SU-DHL-6 (cell line): ENCODE measurements at regions not wholly inside any gene's neighbourhood (a gene's known extent, or its start where the extent isn't known, plus 50 kb on each side); places are given as distances from the start of the nearest gene placed in this dataset.

Experiments
- H2AFZ ChIP-seq: fragments of 200-600 bp; sonication (generic); 2 replicates; pipeline ENCODE4 v1.6.1; 2014; ENCODE audit warnings: low read depth, mild to moderate bottlenecking, moderate library complexity, mixed read lengths, antibody characterized with exemption, low read length; ENCODE audit not compliant: severe bottlenecking
- H3F3A ChIP-seq: fragments of 200-600 bp; shearing (Covaris generic); 2 replicates; pipeline ENCODE4 v1.6.0; 2016; ENCODE audit warnings: antibody characterized with exemption, mild to moderate bottlenecking; ENCODE audit not compliant: insufficient read depth
- H3K27ac ChIP-seq: fragments of 200-600 bp; sonication (generic); 2 replicates; pipeline ENCODE4 v1.5.1; 2016; ENCODE audit warnings: low read depth, mild to moderate bottlenecking, low read length, moderate library complexity, mixed read lengths
- H3K27me3 ChIP-seq: fragments of 200-600 bp; sonication (generic), shearing (Covaris generic); 2 replicates; pipeline ENCODE4 v1.6.0; 2014; ENCODE audit warnings: mild to moderate bottlenecking, low read length
- H3K36me3 ChIP-seq: fragments of 200-600 bp; sonication (generic); 2 replicates; pipeline ENCODE4 v1.6.1; 2014; ENCODE audit warnings: mild to moderate bottlenecking, low read length, mixed read lengths
- H3K4me2 ChIP-seq: fragments of 300-600, 200-600 bp; shearing (Covaris generic), sonication (generic); 2 replicates; pipeline ENCODE4 v1.6.0; 2014; ENCODE audit warnings: low read length, low read depth, mild to moderate bottlenecking; ENCODE audit not compliant: poor library complexity, severe bottlenecking
- H3K4me3 ChIP-seq: fragments of 200-600 bp; sonication (generic); 2 replicates; pipeline ENCODE4 v1.5.1; 2014; ENCODE audit warnings: antibody characterized with exemption, low read length, mild to moderate bottlenecking, mixed read lengths; ENCODE audit not compliant: insufficient read depth, poor library complexity, severe bottlenecking
- H3K79me2 ChIP-seq: fragments of 200-600 bp; sonication (generic); 2 replicates; pipeline ENCODE4 v1.6.1; 2014; ENCODE audit warnings: mild to moderate bottlenecking, low read length, moderate library complexity; ENCODE audit not compliant: insufficient read depth
- H3K9ac ChIP-seq: fragments of 200-600 bp; sonication (generic); 2 replicates; pipeline ENCODE4 v1.7.0; 2014; ENCODE audit warnings: mild to moderate bottlenecking, low read length
- H3K9me2 ChIP-seq: fragments of 200-600 bp; sonication (generic); replicated peaks from 2 replicates; pipeline ENCODE4 v1.6.1; 2014; ENCODE audit warnings: low read length; ENCODE audit not compliant: insufficient read depth
- H3K9me3 ChIP-seq: fragments of 200-600 bp; sonication (generic); 2 replicates; pipeline ENCODE4 v1.6.1; 2014; ENCODE audit warnings: low read length, mixed read lengths; ENCODE audit not compliant: insufficient read depth
- H4K20me1 ChIP-seq: fragments of 200-600 bp; sonication (generic); 2 replicates; pipeline ENCODE4 v1.6.1; 2014; ENCODE audit warnings: low read depth, mild to moderate bottlenecking, antibody characterized with exemption, low read length, moderate library complexity, mixed read lengths
- CTCF ChIP-seq: fragments of 200-600 bp; sonication (generic); IDR thresholded peaks from one replicate; pipeline ENCODE4 v1.5.1; 2017; ENCODE audit warnings: antibody characterized with exemption, mild to moderate bottlenecking, low read length, moderate library complexity; ENCODE audit not compliant: insufficient read depth, poor library complexity, severe bottlenecking
- EZH2phosphoT487 ChIP-seq: fragments of 200-600 bp; sonication (generic), shearing (Covaris generic); conservative IDR thresholded peaks from 2 replicates; pipeline ENCODE4 v1.6.1; 2018; ENCODE audit warnings: mild to moderate bottlenecking, antibody characterized with exemption, low read length, moderate library complexity, mixed read lengths

GRCh38 chr7:115137816-115138215, 215.9 kb downstream of the MDFIC start:
- TF ChIP-seq CTCF (no peak), EZH2phosphoT487 (no peak)

GRCh38 chr7:115136796-115137443, 215.0 kb downstream of the MDFIC start:
- H3K9me3 ChIP-seq: no peaks in the 10 kb centered on the region
- H3K27me3 ChIP-seq: no peaks in the 10 kb centered on the region
- H3K9ac ChIP-seq: no peak overlapping the region
- TF ChIP-seq CTCF (no peak), EZH2phosphoT487 (no peak)
- no peak overlapping the region for H3K27ac ChIP-seq
- no peaks in the 10 kb centered on the region for H3K36me3 ChIP-seq
- H3F3A ChIP-seq: no peaks in the 10 kb centered on the region
- H4K20me1 ChIP-seq: no peaks in the 10 kb centered on the region
- no peaks in the 10 kb centered on the region for H3K79me2 ChIP-seq
- H3K4me2 ChIP-seq: no peak overlapping the region
- H3K9me2 ChIP-seq: no peaks in the 10 kb centered on the region
- no peak overlapping the region for H2AFZ ChIP-seq
- no peak overlapping the region for H3K4me3 ChIP-seq

More at GRCh38 chr7:115137816-115138215, 215.9 kb downstream of the MDFIC start:
- Histone ChIP-seq H3K9me2 (no peaks in the 10 kb centered on the region), H3K36me3 (no peaks in the 10 kb centered on the region), H3K9ac (no peak overlapping the region), H3K4me3 (no peak overlapping the region), H2AFZ (no peak overlapping the region), H4K20me1 (no peaks in the 10 kb centered on the region), H3K4me2 (no peak overlapping the region), H3K27me3 (no peaks in the 10 kb centered on the region), H3K27ac (no peak overlapping the region), H3K9me3 (no peaks in the 10 kb centered on the region), H3K79me2 (no peaks in the 10 kb centered on the region), H3F3A (no peaks in the 10 kb centered on the region)

GRCh38 chr7:115135769-115136410, 214.0 kb downstream of the MDFIC start:
- Histone ChIP-seq H3K27me3 (no peaks in the 10 kb centered on the region), H3K4me3 (no peak overlapping the region), H3K4me2 (no peak overlapping the region), H3K27ac (no peak overlapping the region), H3K9ac (no peak overlapping the region), H3F3A (no peaks in the 10 kb centered on the region), H3K9me2 (no peaks in the 10 kb centered on the region), H3K9me3 (no peaks in the 10 kb centered on the region), H4K20me1 (no peaks in the 10 kb centered on the region), H3K36me3 (no peaks in the 10 kb centered on the region), H2AFZ (no peak overlapping the region), H3K79me2 (no peaks in the 10 kb centered on the region)
- TF ChIP-seq EZH2phosphoT487: no peak
- TF ChIP-seq CTCF: no peak
